Stimulated activated effector memory CD8-positive, alpha-beta T cell treated with anti-CD3 and anti-CD28 coated beads, Interleukin-12 subunit alpha, Interleukin-12 subunit beta, amount 100 ng/mL, for 72 hours (primary cell): ENCODE measurements at regions not wholly inside any gene's neighbourhood (a gene's known extent, or its start where the extent isn't known, plus 50 kb on each side); places are given as distances from the start of the nearest gene placed in this dataset.
A peak's percentile ranks its signal among the peaks of the same experiment; 100 is the strongest.

Experiments used
- ATAC-seq: fragments of 150-1000 bp; cut with Tn5 transposase; 2 replicates; pipeline ENCODE4 v1.10.0; 2021
- DNase-seq, 2 donors: peaks; one replicate each; pipeline ENCODE4 v3.0.0; 2021 to 2022; ENCODE audit warnings: low spot score in 2 of 2
- H3K27ac Mint-ChIP-seq: one replicate; pipeline ENCODE4 v1.8.0; 2022; ENCODE audit warnings: mild to moderate bottlenecking, mixed read lengths
- H3K36me3 Mint-ChIP-seq: one replicate; pipeline ENCODE4 v1.8.0; 2022; ENCODE audit warnings: mild to moderate bottlenecking, mixed read lengths
- H3K4me1 Mint-ChIP-seq: one replicate; pipeline ENCODE4 v1.8.0; 2022; ENCODE audit warnings: mixed read lengths
- H3K4me3 Mint-ChIP-seq: one replicate; pipeline ENCODE4 v1.8.0; 2022; ENCODE audit warnings: mild to moderate bottlenecking, mixed read lengths
- H3K9me3 Mint-ChIP-seq: one replicate; pipeline ENCODE4 v1.8.0; 2022; ENCODE audit warnings: mixed read lengths

DNA sequence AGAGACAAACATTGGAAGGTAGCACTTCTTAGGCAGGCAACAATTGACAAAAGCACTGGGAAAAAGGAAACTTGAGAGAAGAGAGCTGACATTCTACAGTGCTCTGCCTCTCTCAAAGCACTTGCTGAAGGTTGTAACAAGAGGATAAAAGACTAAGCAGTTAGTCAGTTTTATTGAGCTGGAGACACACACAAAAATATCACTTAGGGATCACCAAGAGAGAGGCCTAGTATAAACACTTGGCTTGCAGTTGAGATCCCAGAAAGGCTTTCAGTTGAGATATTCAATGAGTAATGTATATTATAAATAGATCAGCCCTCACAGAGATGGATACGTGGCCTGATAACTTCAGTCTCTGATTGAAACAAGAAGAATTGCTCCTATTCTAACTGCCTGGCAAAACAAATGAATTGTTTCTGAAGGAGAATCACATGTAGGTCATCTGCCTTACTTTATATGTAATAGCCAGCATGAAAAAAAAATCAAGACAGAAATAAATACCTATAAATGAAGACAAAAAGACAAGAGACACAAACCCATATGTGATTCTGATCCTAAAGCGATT is 747.2 kb upstream of the MAN1A1 start:
- H3K4me3 Mint-ChIP-seq: no peak overlapping the region
- no peaks in the 10 kb centered on the region for H3K36me3 Mint-ChIP-seq
- no peaks in the 10 kb centered on the region for H3K4me1 Mint-ChIP-seq
- no peaks in the 10 kb centered on the region for H3K9me3 Mint-ChIP-seq
- no peak for ATAC-seq
- H3K27ac Mint-ChIP-seq: no peak overlapping the region
- no peak for DNase-seq

DNA sequence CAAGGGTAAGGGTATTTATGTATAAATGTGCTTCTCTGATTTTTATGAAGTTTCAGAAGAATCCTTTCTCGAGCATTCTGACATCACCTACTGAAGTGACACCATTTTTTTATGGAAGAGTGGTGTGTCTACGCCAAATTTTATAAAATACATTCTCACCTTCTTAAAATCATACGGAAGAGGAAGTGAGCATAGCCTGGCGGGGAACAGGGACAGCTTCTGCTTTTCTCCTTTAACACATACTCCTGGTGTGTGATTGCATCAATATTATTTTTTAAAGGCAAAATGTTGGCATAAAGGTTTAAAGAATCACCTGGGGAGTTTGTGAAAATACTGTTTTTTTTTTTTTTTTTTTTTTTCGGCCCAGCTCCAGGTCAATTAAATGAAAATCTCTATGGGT is 733.6 kb upstream of the MAN1A1 start:
- H3K4me1 Mint-ChIP-seq: no peaks in the 10 kb centered on the region
- no peak overlapping the region for H3K27ac Mint-ChIP-seq
- ATAC-seq (no peak), DNase-seq (no peak)
- no peak overlapping the region for H3K4me3 Mint-ChIP-seq
- no peaks in the 10 kb centered on the region for H3K9me3 Mint-ChIP-seq
- H3K36me3 Mint-ChIP-seq: no peaks in the 10 kb centered on the region

DNA sequence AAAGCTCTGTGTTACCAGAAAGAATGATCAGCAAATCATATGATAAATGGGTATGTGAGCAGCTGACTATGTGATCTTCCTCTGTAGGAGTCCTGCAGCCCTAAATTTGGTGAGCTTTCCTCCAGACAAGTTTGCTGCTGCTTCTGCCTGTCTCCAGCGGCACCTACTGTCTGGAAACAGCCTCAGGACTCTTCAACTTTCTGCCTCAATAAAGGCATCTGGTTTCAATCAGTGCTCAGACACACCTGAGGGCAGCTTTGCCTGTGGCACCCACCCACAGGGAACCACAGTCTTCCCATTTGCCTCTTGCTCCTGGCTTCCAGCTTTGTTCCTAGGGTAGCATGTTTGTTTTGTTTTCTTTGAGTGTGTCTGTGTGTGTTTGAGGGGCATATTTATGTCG is 727.9 kb upstream of the MAN1A1 start:
- Mint-ChIP-seq H3K4me1 (no peaks in the 10 kb centered on the region), H3K27ac (no peak overlapping the region), H3K4me3 (no peak overlapping the region), H3K36me3 (no peaks in the 10 kb centered on the region), H3K9me3 (no peaks in the 10 kb centered on the region)
- DNase-seq: no peak
- peak; percentile 11 for ATAC-seq

DNA sequence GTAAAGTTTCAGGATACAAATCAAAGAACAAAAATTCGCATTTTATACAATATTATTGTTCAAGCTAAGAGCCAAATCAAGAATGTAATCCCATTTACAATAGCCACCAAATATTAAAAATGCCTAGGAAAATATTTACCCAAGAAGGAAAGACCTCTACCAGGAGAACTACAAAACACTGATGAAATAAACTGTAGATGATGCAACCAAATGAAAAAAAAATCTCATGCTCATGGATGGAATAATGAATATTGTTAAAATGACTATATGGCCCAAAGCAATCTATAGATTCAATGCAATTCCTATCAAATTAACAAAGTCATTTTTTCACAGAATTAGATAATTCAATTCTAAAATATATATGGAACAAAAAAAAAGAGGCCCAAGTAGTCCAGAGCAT is 708.8 kb upstream of the MAN1A1 start:
- H3K9me3 Mint-ChIP-seq: peaks cover 15% of the 10 kb centered on the region
- no peak overlapping the region for H3K27ac Mint-ChIP-seq
- H3K4me1 Mint-ChIP-seq: no peaks in the 10 kb centered on the region
- no peak for DNase-seq
- no peak overlapping the region for H3K4me3 Mint-ChIP-seq
- H3K36me3 Mint-ChIP-seq: no peaks in the 10 kb centered on the region
- no peak for ATAC-seq

DNA sequence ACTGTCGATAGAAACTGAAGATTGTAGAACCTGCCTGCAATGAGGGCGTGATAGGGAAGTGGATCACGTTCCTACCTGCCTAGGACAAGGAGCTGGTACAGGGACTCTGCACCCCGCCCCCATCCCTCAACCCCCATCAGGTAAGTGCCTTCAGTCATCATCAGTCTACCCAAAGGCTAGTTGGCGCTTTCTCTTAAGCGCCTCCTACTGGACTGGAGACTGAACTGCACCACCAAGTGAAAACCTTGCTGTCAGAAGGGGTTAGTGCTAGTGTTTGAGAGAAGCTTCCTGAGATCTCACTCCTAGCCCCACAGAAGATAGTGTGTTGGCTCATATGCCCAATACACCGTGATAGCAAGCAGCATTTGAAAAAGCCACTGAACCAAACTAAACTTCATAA is 706.5 kb upstream of the MAN1A1 start:
- no peaks in the 10 kb centered on the region for H3K36me3 Mint-ChIP-seq
- H3K4me3 Mint-ChIP-seq: no peak overlapping the region
- H3K27ac Mint-ChIP-seq: no peak overlapping the region
- H3K4me1 Mint-ChIP-seq: no peaks in the 10 kb centered on the region
- no peak for DNase-seq
- H3K9me3 Mint-ChIP-seq: peaks cover 12% of the 10 kb centered on the region
- peak; percentile 13 for ATAC-seq

DNA sequence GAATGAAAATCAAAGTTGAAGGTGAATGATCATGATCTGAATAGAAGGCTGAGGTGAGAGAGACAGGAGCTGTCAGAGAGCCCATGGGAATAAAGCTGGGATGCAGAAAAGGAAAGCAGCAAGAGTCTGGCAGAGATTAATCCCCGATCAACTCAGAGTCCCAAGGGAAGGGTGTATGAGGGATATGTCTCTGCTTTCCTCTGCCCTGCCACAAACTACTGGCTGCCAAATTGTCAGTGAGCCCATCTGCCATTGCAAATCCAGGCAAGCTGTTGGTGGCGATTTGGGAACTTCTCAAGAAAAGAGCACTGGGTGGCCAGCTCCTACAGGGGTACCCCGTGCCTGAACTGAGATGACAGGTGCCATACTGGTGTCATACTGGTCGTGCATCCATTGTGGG is 705.5 kb upstream of the MAN1A1 start:
- no peak overlapping the region for H3K27ac Mint-ChIP-seq
- no peaks in the 10 kb centered on the region for H3K4me1 Mint-ChIP-seq
- no peak for ATAC-seq
- H3K36me3 Mint-ChIP-seq: no peaks in the 10 kb centered on the region
- DNase-seq: no peak
- H3K4me3 Mint-ChIP-seq: no peak overlapping the region
- peaks cover 12% of the 10 kb centered on the region for H3K9me3 Mint-ChIP-seq

DNA sequence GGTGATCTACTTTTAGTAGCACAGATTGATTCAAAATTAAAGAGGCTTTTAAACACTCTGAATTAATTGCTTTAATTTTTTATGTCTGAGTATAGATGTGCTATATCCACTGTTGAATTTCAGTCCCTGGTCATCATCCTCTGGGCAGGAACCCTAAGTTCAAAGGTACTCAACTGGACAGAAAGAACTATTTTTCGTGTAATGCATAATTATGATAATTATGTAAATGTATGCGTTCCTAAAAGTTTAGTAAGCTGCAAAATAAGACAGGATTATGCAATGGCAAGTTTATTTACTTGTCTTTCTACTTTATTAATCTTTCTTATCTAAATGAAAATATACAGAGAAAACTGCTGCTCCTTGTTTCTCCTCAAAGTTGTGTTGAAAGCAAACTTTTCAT is 690.1 kb upstream of the MAN1A1 start:
- no peak for DNase-seq
- no peak for ATAC-seq
- Mint-ChIP-seq H3K4me1 (no peaks in the 10 kb centered on the region), H3K9me3 (no peaks in the 10 kb centered on the region), H3K27ac (no peak overlapping the region), H3K4me3 (no peak overlapping the region), H3K36me3 (no peaks in the 10 kb centered on the region)

DNA sequence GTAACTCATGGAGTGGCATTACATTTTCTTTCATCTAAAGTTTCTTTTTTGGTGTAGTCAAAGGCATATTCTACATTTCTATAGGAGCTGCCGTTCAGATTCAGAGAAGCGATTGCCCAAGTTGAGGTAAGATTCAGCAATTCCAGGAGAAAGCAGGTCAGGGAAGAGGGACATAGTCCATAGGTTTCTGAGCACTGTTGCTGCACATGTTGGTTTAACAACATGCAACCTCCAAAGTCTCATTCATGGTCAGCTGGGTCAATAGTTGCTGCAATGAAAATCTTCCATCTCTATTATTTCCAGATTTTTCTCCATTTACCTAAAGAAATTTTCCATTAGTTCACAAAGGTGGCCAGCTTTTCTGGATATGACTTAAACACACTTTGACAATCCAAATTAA is 682.3 kb upstream of the MAN1A1 start:
- ATAC-seq: no peak

DNA sequence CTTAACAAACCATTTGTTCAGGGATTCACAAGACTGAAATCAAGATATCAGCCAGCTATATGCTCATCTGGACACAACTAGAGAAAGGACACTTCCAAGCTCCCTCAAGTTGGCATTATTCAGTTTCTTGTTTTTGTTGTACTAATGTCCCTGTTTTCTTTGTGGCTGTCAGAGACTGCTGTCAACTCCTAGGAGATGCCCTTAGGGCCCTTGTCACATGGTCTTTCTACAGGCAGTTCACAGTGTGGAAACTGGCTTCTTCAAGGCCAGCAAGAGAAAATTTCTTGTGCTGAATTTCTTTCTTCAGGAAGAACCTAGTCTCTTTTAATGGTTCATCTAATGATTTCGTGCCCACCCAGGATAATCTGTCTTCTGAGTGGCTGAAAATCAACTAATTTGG is 677.2 kb upstream of the MAN1A1 start:
- no peak for DNase-seq
- no peak overlapping the region for H3K4me3 Mint-ChIP-seq
- no peak overlapping the region for H3K27ac Mint-ChIP-seq
- peaks cover 2% of the 10 kb centered on the region for H3K9me3 Mint-ChIP-seq
- H3K36me3 Mint-ChIP-seq: no peaks in the 10 kb centered on the region
- H3K4me1 Mint-ChIP-seq: no peaks in the 10 kb centered on the region
- ATAC-seq: no peak

More for the DNA sequence above, 682.3 kb upstream of the MAN1A1 start:
- DNase-seq: no peak
- H3K9me3 Mint-ChIP-seq: peaks cover 2% of the 10 kb centered on the region
- H3K27ac Mint-ChIP-seq: no peak overlapping the region
- no peaks in the 10 kb centered on the region for H3K36me3 Mint-ChIP-seq
- H3K4me3 Mint-ChIP-seq: no peak overlapping the region
- no peaks in the 10 kb centered on the region for H3K4me1 Mint-ChIP-seq

DNA sequence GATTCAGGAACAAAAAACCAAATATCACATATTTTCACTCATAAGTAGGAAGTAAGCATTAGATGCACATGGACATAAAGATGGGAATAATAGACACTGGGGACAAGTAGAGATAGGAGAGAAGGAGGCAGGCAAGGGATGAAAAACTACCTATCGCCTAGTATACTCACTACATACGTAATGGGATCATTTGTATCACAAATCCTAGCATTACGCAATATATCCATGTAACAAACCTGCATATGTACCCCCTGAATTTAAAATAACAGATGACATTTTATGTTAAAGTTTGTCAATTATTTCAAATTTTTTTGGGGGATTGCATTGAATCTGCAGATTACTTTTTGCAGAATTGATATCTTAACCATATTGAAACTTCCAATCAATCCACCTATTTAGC is 660.5 kb upstream of the MAN1A1 start:
- Mint-ChIP-seq H3K4me1 (no peaks in the 10 kb centered on the region), H3K36me3 (no peaks in the 10 kb centered on the region), H3K4me3 (no peak overlapping the region), H3K9me3 (peaks cover 3% of the 10 kb centered on the region), H3K27ac (no peak overlapping the region)
- DNase-seq (no peak), ATAC-seq (no peak)

DNA sequence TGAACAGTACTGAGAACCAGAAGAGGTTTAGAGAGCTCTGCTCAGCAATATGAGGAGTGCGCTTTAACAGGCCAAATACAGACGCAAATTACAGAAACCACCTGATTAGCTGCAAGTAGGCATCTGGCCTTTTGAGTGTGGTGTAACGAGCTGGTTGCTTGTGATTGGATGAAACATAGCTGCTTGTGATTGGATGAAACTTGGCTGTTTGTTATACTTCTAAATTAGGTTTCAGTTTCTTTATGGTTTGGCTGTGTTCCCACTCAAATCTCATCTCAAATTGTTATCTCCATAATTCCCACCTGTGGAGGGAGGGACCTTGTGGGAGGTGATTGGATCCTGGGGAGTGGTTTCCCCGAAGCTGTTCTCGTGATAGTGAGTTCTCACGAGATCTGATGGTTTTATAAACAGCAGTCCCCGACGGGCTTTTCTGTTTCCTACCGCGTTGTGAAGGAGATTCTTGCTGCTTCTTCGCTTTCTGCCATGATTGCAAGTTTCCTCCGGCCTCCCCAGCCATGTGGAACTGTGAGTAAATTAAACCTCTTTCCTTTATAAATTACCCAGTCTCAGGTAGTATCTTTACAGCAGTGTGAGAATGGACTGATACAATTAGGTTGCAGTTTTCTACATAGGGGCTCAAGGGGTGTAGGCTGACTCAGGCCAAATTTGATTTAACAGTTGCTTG is 655.9 kb upstream of the MAN1A1 start:
- no peaks in the 10 kb centered on the region for H3K4me1 Mint-ChIP-seq
- no peak overlapping the region for H3K4me3 Mint-ChIP-seq
- ATAC-seq (no peak), DNase-seq (no peak)
- H3K9me3 Mint-ChIP-seq: peaks cover 3% of the 10 kb centered on the region
- no peak overlapping the region for H3K27ac Mint-ChIP-seq
- no peaks in the 10 kb centered on the region for H3K36me3 Mint-ChIP-seq

DNA sequence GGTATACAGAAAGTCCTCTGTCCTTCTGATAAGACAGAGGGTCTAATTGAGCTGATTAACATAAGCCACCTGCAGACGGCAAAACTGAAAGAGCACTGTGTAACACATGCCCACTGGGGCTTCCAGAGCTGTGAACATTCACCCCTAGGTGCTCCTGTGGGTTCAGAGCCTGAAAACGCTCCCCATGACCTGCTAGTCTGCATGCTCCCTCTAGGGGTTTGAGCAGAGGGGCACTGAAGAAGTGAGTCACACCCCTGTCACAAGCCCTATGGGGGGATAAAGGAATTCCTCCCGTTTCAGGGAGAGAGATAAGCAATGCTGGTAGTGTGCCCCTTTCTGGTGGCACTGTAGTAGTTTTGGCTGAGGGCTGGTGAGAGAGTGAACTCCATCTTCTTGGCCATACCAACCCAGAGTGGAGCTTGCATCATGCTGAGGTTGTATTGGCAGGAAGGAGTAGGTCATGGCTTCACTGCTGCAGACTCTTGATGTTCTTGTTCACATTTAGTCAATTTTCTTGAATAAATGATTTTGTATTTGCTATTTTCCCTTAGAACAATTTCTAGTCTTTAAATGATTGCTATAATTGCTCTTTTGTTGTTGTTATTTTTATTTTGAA is 637.5 kb upstream of the MAN1A1 start:
- Mint-ChIP-seq H3K9me3 (no peaks in the 10 kb centered on the region), H3K27ac (no peak overlapping the region), H3K4me1 (no peaks in the 10 kb centered on the region), H3K4me3 (no peak overlapping the region), H3K36me3 (no peaks in the 10 kb centered on the region)
- no peak for DNase-seq
- ATAC-seq: peak; percentile 31

DNA sequence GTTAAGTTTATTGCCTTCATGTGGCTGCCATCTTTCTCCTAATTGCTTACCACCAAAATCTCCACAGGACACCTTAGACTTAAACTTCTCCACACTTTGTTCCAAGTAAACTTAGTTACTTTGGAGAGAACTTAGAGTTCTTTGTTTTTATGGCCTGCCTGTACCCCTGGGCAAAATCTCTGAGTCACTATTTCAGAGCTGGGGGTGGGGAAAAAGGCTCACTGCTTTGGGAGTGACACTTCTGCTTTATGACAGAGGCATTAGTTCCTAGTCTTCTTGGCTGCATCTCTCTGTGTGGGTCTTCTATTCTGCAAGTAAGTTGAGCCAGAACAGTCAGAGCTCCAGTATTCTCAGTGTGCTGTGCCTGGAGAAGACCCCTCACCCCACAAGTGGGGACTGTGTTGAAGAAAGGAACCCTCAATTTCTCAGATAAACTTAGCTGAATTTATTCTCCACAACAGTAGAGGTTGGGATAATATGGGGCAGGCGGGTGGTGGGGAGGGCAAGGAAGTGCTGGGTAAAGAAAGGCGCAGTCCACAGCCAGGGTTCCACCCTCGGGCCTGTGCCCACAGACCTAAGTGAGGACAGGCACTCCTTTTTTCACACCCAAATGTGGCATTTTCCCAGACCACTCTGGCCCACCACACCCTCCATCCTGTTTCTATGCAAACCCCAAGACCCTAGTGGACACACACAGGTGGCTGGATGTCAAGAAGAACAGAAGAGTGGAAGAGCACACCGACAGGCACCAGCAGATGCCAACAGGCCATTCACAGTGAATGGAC is 636.6 kb upstream of the MAN1A1 start:
- peak; percentile 39 for ATAC-seq
- no peak overlapping the region for H3K27ac Mint-ChIP-seq
- H3K36me3 Mint-ChIP-seq: no peaks in the 10 kb centered on the region
- no peak for DNase-seq
- H3K9me3 Mint-ChIP-seq: no peaks in the 10 kb centered on the region
- no peaks in the 10 kb centered on the region for H3K4me1 Mint-ChIP-seq
- no peak overlapping the region for H3K4me3 Mint-ChIP-seq

DNA sequence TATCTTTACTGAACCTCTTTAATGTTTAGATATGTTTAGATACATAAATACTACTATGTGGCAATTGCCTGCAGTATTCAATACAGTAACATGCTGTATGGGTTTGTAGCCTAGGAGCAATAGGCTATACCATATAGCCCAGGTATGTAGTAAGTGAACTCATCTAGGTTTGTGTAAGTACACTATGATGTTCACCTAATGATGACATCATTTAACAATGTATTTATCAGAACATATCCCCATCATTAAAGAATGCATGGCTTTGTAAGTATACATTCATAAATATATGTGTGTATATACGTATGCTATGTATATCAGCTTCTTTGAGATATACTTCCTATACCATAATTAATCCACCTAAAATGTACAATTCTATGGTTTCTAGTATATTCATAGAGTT is 631.2 kb upstream of the MAN1A1 start:
- H3K36me3 Mint-ChIP-seq: no peaks in the 10 kb centered on the region
- no peak for ATAC-seq
- H3K9me3 Mint-ChIP-seq: no peaks in the 10 kb centered on the region

DNA sequence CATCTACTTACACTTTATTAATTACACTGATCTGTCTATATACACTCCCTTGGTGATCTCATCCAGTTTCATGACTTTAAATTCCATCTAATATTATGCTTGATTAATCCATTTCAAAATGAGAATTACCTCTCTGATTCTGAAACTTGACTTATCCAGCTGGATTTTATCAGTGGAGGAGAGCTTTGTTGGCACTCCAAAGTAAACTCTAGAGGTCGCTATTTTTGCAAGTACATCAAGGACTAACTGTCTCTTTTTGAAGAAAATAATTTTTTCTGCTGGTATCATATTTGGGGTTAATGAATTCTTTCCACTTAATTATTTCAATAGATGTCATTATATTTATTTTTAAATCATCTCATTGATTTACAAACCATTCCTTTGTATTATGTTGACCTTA is 630.3 kb upstream of the MAN1A1 start:
- Mint-ChIP-seq H3K36me3 (no peaks in the 10 kb centered on the region), H3K27ac (no peak overlapping the region), H3K4me3 (no peak overlapping the region), H3K4me1 (no peaks in the 10 kb centered on the region), H3K9me3 (no peaks in the 10 kb centered on the region)
- no peak for ATAC-seq
- no peak for DNase-seq

More for the DNA sequence above, 631.2 kb upstream of the MAN1A1 start:
- Mint-ChIP-seq H3K4me3 (no peak overlapping the region), H3K27ac (no peak overlapping the region), H3K4me1 (no peaks in the 10 kb centered on the region)
- no peak for DNase-seq
